Keratinocyte (primary cell): ENCODE measurements at regions not wholly inside any gene's neighbourhood (a gene's known extent, or its start where the extent isn't known, plus 50 kb on each side); places are given as distances from the start of the nearest gene placed in this dataset.

ENCODE experiments used
- DNase-seq: peaks from one replicate; pipeline ENCODE4 v3.0.0-alpha.2; 2011; ENCODE audit warnings: low read depth, missing footprints, low spot score
- FAIRE-seq: peaks from 2 replicates; lab custom pipeline; 2011; peaks lifted over from hg19 to GRCh38; lab: Jason Lieb, UNC
- H2AFZ ChIP-seq: 2 replicates; pipeline ENCODE4 v1.6.0; 2012; ENCODE audit warnings: low read length, control low read depth, inconsistent platforms; ENCODE audit not compliant: control insufficient read depth
- H3K27ac ChIP-seq: 2 replicates; pipeline ENCODE4 v1.5.1; 2011; ENCODE audit warnings: low read length; ENCODE audit not compliant: control insufficient read depth, insufficient read depth
- H3K27me3 ChIP-seq: 3 replicates; pipeline ENCODE4 v1.6.0; 2011; ENCODE audit warnings: low read length; ENCODE audit not compliant: control insufficient read depth, insufficient read depth; ENCODE audit errors: extremely low read depth
- H3K36me3 ChIP-seq, 2 experiments: 2 replicates in 1 of 2; 3 replicates in 1 of 2; pipeline ENCODE4 v1.5.1; 2011; ENCODE audit warnings: low read length in 2 of 2, mild to moderate bottlenecking in 1 of 2; ENCODE audit not compliant: control insufficient read depth in 2 of 2, insufficient read depth in 2 of 2; ENCODE audit errors: extremely low read depth in 1 of 2
- H3K4me1 ChIP-seq: 3 replicates; pipeline ENCODE4 v1.5.1; 2011; ENCODE audit warnings: low read length; ENCODE audit not compliant: control insufficient read depth, insufficient read depth; ENCODE audit errors: extremely low read depth
- H3K4me2 ChIP-seq: 3 replicates; pipeline ENCODE4 v1.6.0; 2011; ENCODE audit warnings: low read depth, low read length; ENCODE audit not compliant: control insufficient read depth, insufficient read depth; ENCODE audit errors: extremely low read depth
- H3K4me3 ChIP-seq, 3 experiments: fragments of 200-600 bp in 1 of 3; sonication (generic) in 1 of 3; 2 replicates in 2 of 3; 3 replicates in 1 of 3; pipeline ENCODE4 v1.5.1; 2011 to 2016; ENCODE audit warnings: low read length in 3 of 3, mild to moderate bottlenecking in 3 of 3, control low read depth in 2 of 3, inconsistent platforms in 1 of 3, low read depth in 1 of 3, mixed read lengths in 1 of 3, mixed run types in 1 of 3, moderate library complexity in 1 of 3; ENCODE audit not compliant: control insufficient read depth in 2 of 3, insufficient read depth in 2 of 3; ENCODE audit errors: extremely low read depth in 1 of 3
- H3K79me2 ChIP-seq: 2 replicates; pipeline ENCODE4 v1.6.0; 2012; ENCODE audit warnings: low read length; ENCODE audit not compliant: control insufficient read depth, insufficient read depth
- H3K9ac ChIP-seq: 3 replicates; pipeline ENCODE4 v1.6.0; 2011; ENCODE audit warnings: low read length; ENCODE audit not compliant: control insufficient read depth, insufficient read depth; ENCODE audit errors: extremely low read depth
- H3K9me1 ChIP-seq: 3 replicates; pipeline ENCODE4 v1.6.0; 2011; ENCODE audit warnings: low read length; ENCODE audit not compliant: control insufficient read depth, insufficient read depth; ENCODE audit errors: extremely low read depth
- H3K9me3 ChIP-seq: 2 replicates; pipeline ENCODE4 v1.5.1; 2012; ENCODE audit warnings: low read depth, low read length; ENCODE audit not compliant: control insufficient read depth
- H4K20me1 ChIP-seq: 3 replicates; pipeline ENCODE4 v1.6.0; 2011; ENCODE audit warnings: low read length; ENCODE audit not compliant: control insufficient read depth, insufficient read depth; ENCODE audit errors: extremely low read depth
- EZH2 ChIP-seq: IDR thresholded peaks from one replicate; pipeline ENCODE4 v1.6.1; 2012; ENCODE audit warnings: inconsistent platforms, mild to moderate bottlenecking, low read length, moderate library complexity
- dilution Hi-C: fragments of 300-500 bp; cut with MboI; formaldehyde crosslinking; loops from one replicate; pipeline ENCODE4 v1.7.0; 2020; ENCODE audit warnings: low sequenced_read_pairs; ENCODE audit not compliant: extremely low pct_ligation_motif_present
- TF ChIP-seq, protein P1 (sequence below), 3 experiments: IDR thresholded peaks in 1 of 3; conservative IDR thresholded peaks in 1 of 3; optimal IDR thresholded peaks in 1 of 3; 2 replicates in 2 of 3; 3 replicates in 1 of 3; pipeline versions ENCODE3 to v1.5.1; 2011; ENCODE audit warnings: low read length in 3 of 3, mild to moderate bottlenecking in 3 of 3, moderate library complexity in 2 of 3, control low read depth in 1 of 3, inconsistent platforms in 1 of 3; ENCODE audit not compliant: insufficient read depth in 2 of 3; ENCODE audit errors: extremely low read depth in 1 of 3

DNA sequence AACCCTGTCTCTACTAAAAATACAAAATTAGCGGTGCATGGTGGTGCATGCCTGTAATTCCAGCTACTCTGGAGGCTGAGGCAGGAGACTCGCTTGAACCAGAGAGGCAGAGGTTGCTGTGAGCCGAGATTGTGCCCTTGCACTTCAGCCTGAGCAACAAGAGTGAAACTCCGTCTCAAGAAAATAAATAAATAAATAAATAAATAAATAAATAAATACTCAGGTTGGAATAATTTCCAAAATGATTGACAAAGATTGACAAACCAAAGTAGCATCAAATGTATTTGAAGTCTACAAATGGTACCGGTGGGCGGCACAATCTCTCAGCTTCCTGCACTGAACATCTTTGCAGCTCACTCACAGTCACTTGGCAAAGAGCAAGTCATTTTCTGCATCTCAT is 144.1 kb upstream of the NRSN1 start:
- dilution Hi-C loops, result no loop called here
- Histone ChIP-seq H3K36me3 (no peaks in the 10 kb centered on the region), H3K9ac (no peak overlapping the region)

DNA sequence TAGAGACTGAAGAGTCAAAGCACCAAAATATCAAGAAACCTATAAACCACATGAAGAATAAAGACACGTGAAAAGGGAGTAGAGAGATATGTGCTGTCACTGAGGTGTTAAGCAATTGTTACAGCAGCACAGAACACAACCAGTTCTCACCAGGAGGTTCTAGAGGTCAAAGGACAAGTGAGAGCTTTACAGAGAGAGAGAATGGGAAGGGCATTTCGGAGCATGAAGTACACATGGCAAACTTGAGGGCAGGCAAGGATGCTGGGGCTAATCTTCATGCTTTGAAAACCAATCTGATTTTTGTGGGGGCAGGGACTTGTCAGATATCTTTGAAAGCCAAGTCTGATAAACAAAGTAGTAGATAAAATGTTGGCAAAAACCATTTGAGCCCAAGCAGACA is 142.3 kb upstream of the NRSN1 start:
- dilution Hi-C loops, result no loop called here
- no peaks in the 10 kb centered on the region for H3K27me3 ChIP-seq
- no peaks in the 10 kb centered on the region for H3K4me1 ChIP-seq
- H3K9me1 ChIP-seq, result no peaks in the 10 kb centered on the region
- no peak overlapping the region for H3K4me2 ChIP-seq
- no peaks in the 10 kb centered on the region for H4K20me1 ChIP-seq
- H2AFZ ChIP-seq, result no peak overlapping the region
- DNase-seq (no peak), FAIRE-seq (no peak)
- no peaks in the 10 kb centered on the region for H3K9me3 ChIP-seq
- no peak for TF ChIP-seq EZH2
- TF ChIP-seq, protein P1, sequence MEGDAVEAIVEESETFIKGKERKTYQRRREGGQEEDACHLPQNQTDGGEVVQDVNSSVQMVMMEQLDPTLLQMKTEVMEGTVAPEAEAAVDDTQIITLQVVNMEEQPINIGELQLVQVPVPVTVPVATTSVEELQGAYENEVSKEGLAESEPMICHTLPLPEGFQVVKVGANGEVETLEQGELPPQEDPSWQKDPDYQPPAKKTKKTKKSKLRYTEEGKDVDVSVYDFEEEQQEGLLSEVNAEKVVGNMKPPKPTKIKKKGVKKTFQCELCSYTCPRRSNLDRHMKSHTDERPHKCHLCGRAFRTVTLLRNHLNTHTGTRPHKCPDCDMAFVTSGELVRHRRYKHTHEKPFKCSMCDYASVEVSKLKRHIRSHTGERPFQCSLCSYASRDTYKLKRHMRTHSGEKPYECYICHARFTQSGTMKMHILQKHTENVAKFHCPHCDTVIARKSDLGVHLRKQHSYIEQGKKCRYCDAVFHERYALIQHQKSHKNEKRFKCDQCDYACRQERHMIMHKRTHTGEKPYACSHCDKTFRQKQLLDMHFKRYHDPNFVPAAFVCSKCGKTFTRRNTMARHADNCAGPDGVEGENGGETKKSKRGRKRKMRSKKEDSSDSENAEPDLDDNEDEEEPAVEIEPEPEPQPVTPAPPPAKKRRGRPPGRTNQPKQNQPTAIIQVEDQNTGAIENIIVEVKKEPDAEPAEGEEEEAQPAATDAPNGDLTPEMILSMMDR (optimal IDR thresholded peaks at IDR 0.05 in 1 of 3, IDR thresholded peaks at IDR 0.05 in 1 of 3, conservative IDR thresholded peaks at IDR 0.05 in 1 of 3; ENCODE audit: extremely low read depth in 1 of 3, insufficient read depth in 2 of 3, low read length in 3 of 3), result no peak
- no peaks in the 10 kb centered on the region for H3K79me2 ChIP-seq
- no peak overlapping the region for H3K9ac ChIP-seq
- no peak overlapping the region for H3K4me3 ChIP-seq
- H3K36me3 ChIP-seq, result no peaks in the 10 kb centered on the region
- H3K27ac ChIP-seq, result no peak overlapping the region

More for the DNA sequence above, 144.1 kb upstream of the NRSN1 start:
- Histone ChIP-seq H3K27me3 (no peaks in the 10 kb centered on the region), H3K4me2 (no peak overlapping the region), H3K9me1 (no peaks in the 10 kb centered on the region), H3K9me3 (no peaks in the 10 kb centered on the region), H3K4me1 (no peaks in the 10 kb centered on the region), H3K79me2 (no peaks in the 10 kb centered on the region), H3K4me3 (no peak overlapping the region), H4K20me1 (no peaks in the 10 kb centered on the region), H3K27ac (no peak overlapping the region), H2AFZ (no peak overlapping the region)
- no peak for DNase-seq
- FAIRE-seq, result no peak
- TF ChIP-seq, protein P1 (optimal IDR thresholded peaks at IDR 0.05 in 1 of 3, IDR thresholded peaks at IDR 0.05 in 1 of 3, conservative IDR thresholded peaks at IDR 0.05 in 1 of 3; ENCODE audit: extremely low read depth in 1 of 3, insufficient read depth in 2 of 3, low read length in 3 of 3), result no peak
- no peak for TF ChIP-seq EZH2
